HUES6 (cell line): ENCODE measurements at regions not wholly inside any gene's neighbourhood (a gene's known extent, or its start where the extent isn't known, plus 50 kb on each side); places are given as distances from the start of the nearest gene placed in this dataset.

Experiments used
- H3K27ac ChIP-seq: 2 replicates; pipeline ENCODE4 v1.7.0; 2013; ENCODE audit warnings: low read depth, mild to moderate bottlenecking, low read length, inconsistent platforms
- H3K27me3 ChIP-seq: 2 replicates; pipeline ENCODE4 v1.6.1; 2013; ENCODE audit warnings: low read length; ENCODE audit not compliant: control insufficient read depth, insufficient read depth
- H3K36me3 ChIP-seq: 2 replicates; pipeline ENCODE4 v1.6.1; 2013; ENCODE audit warnings: low read length; ENCODE audit not compliant: control insufficient read depth, insufficient read depth
- H3K4me1 ChIP-seq: 2 replicates; pipeline ENCODE4 v1.6.1; 2013; ENCODE audit warnings: low read length; ENCODE audit not compliant: control insufficient read depth, insufficient read depth
- H3K4me3 ChIP-seq: 2 replicates; pipeline ENCODE4 v1.5.1; 2013; ENCODE audit warnings: low read depth, low read length
- H3K9ac ChIP-seq: one replicate; pipeline ENCODE4 v1.6.1; 2013; ENCODE audit warnings: mild to moderate bottlenecking, low read length
- H3K9me3 ChIP-seq: 2 replicates; pipeline ENCODE4 v1.6.1; 2013; ENCODE audit warnings: low read depth, low read length; ENCODE audit not compliant: control insufficient read depth, insufficient read depth

DNA sequence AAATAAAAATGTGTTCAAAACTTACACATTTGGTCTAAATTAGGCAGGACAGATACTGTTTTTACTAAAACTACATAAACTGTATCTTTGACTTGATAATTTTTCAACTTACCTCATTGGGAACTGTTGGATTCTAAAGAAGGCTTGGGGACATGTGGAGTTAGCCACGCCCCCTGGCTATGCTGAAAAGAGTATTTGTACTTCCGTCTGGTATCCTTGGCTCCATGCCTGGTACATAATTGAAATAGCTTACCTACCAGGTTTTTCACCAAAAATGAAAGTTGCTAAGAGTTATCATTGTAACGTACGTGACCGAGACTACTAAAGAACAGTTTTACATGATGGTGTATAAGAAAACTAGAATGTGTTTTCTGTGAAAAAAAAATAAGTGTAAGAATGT is 604.8 kb upstream of the IGFBP3 start:
- no peak overlapping the region for H3K9ac ChIP-seq
- no peak overlapping the region for H3K27ac ChIP-seq
- H3K27me3 ChIP-seq = no peaks in the 10 kb centered on the region
- H3K9me3 ChIP-seq = peaks cover 16% of the 10 kb centered on the region
- H3K36me3 ChIP-seq = no peaks in the 10 kb centered on the region
- no peak overlapping the region for H3K4me3 ChIP-seq
- no peaks in the 10 kb centered on the region for H3K4me1 ChIP-seq

DNA sequence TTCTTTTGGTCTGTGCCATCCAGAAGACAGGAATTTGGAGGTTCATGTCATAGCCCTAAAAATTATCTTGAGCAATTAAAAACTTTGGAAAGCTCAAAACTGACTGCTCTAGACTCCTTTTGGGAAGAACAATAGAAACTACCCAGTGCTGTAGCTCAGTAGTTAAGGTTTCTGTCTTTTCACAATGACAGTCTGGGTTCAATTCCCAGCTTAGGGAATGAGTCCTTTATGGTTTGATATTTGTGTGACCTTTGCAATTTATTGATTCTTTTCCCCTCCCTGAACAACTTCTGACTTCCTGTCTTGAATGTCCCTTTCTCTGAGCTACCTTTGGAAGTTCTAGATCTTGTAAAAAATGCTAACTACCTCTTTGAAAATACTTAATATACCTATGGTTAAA is 603.3 kb upstream of the IGFBP3 start:
- Histone ChIP-seq H3K36me3 (no peaks in the 10 kb centered on the region), H3K4me1 (no peaks in the 10 kb centered on the region), H3K9ac (no peak overlapping the region), H3K4me3 (no peak overlapping the region), H3K9me3 (peaks cover 14% of the 10 kb centered on the region; the same call in 1 of the 2 replicates), H3K27me3 (no peaks in the 10 kb centered on the region), H3K27ac (no peak overlapping the region)

DNA sequence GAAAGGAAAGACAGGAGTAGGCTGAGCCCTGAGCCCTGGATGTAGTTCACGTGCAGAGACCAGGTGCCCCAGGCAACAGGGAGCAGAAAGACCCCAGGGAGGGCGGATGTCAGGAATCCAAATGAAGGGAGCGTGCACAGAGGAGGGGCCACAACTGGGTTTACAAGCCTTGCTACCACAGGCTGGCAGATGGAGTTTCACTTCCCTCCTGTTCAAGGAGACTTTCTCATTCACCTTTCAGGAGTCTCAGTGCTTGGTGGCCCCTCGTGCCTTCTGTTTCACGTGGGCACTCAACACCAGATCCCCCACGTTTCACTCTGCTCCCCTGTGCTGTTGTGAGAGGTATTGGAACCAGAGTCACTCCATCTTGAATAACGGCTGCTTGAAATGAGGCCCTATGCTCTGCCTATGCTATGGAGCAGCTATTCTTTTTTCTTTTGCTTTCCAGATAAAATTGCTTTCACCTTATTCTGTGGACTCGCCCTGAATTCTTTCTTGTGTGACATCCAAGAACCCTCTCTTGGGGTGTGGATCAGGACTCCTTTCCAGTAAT is 601.4 kb upstream of the IGFBP3 start:
- no peak overlapping the region for H3K9ac ChIP-seq
- no peak overlapping the region for H3K27ac ChIP-seq
- H3K4me3 ChIP-seq = no peak overlapping the region
- no peaks in the 10 kb centered on the region for H3K36me3 ChIP-seq
- H3K9me3 ChIP-seq = peaks cover 8% of the 10 kb centered on the region; the same call in 1 of the 2 replicates
- H3K4me1 ChIP-seq = no peaks in the 10 kb centered on the region
- no peaks in the 10 kb centered on the region for H3K27me3 ChIP-seq

DNA sequence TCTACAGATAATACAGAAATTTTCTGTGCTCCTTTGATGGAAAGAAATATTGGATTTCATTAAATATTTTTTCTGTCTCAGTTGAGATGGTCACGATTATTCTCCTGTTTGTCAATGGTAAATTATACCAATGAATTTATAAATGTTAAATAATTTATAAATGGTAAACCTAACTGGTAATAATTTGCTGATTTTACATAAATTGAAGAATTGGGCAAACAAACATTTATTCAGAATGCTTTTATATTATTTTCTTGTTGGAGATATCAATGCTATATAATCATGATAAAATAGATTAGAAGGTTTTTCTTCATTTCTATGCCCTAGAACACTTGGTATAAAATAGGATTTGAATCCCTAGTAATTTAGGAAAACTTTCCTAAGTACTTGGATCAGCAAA is 597.6 kb upstream of the IGFBP3 start:
- Histone ChIP-seq H3K9me3 (no peaks in the 10 kb centered on the region), H3K9ac (no peak overlapping the region), H3K36me3 (no peaks in the 10 kb centered on the region), H3K27me3 (no peaks in the 10 kb centered on the region), H3K4me3 (no peak overlapping the region), H3K27ac (no peak overlapping the region), H3K4me1 (no peaks in the 10 kb centered on the region)

DNA sequence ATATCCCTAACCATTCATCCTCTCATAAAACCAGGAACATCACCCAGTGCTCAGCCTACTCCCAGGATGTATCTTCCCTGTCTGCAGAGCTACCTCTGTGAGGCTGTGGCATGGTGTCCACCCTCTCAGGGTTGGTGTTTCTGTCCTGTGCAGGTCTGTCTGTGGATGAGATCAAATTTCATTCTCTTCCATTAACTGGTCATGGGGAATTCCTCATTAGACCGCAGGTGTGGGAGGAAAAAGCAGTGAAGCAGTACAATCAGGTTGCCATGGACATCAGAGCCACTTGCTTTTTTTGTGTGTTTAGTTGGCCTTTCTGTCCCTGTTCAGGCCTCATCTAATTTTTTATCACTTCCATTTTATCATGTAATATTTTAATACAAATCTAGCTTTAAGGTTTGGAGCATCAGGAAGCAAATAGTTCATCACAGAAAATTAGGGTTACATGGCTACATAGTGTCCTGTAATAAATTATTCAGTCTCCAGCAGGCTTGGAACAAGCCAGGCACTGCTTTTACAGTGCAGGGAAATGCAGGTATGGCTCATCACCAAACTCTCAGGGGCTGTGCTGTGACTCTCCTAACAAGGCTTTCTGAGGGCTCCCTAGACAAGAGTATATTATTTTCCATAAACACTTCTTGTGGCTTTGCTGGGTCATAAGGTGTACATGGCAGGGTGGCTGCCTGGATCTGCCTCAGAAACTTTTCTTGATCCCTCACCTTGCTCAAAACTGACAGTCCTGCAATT is 594.9 kb upstream of the IGFBP3 start:
- no peaks in the 10 kb centered on the region for H3K27me3 ChIP-seq
- no peak overlapping the region for H3K9ac ChIP-seq
- no peak overlapping the region for H3K4me3 ChIP-seq
- H3K9me3 ChIP-seq = no peaks in the 10 kb centered on the region
- H3K36me3 ChIP-seq = no peaks in the 10 kb centered on the region
- no peak overlapping the region for H3K27ac ChIP-seq
- H3K4me1 ChIP-seq = no peaks in the 10 kb centered on the region; the same call in 1 of the 2 replicates

DNA sequence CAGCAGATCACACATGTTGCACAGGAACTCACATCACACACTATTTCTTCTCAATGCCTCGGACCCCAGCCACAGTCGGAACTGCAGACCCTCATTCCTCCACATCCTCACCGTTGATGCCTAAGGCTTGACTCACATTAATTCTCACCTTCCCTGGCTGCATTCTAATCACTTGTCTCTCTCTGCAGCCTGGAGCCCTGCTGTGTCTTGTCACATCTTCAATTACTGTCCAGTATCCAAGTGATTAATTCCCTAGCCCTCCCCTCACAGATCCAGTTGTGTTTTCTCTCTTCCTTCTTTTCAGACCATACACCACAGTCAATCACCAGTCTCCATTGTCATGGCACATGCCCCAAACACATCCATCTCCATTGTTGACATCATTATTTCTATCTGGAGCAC is 592.4 kb upstream of the IGFBP3 start:
- Histone ChIP-seq H3K36me3 (no peaks in the 10 kb centered on the region), H3K9me3 (no peaks in the 10 kb centered on the region), H3K4me1 (no peaks in the 10 kb centered on the region; the same call in 1 of the 2 replicates), H3K27ac (no peak overlapping the region), H3K4me3 (no peak overlapping the region), H3K27me3 (no peaks in the 10 kb centered on the region), H3K9ac (no peak overlapping the region)

DNA sequence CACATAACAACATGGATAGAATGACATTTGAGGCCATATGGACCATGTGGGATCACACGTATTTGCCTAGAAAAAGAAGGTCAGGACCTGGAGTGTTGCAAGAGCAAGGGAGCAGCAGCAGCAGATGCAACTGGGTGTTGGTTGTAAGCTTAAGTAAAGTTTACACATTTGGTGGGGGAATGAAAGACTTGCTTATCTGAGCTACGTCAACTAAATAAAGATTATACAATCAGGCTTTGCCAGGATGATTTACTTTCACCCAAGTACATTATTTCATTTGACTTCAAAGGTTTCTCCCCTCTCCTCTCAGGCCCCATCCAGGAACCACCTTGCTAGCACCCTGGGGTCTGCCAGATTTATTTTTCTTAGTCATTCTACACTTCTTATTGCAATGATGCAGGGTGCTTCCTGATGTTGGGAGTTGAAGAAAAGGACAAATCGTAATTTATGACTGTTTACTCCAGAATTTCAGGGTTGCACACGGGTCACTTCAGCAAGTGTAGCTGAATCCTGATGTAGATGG is 591.9 kb upstream of the IGFBP3 start:
- H3K9me3 ChIP-seq = no peaks in the 10 kb centered on the region
- H3K27ac ChIP-seq = no peak overlapping the region
- no peaks in the 10 kb centered on the region for H3K27me3 ChIP-seq
- no peaks in the 10 kb centered on the region; the same call in 1 of the 2 replicates for H3K4me1 ChIP-seq
- no peak overlapping the region for H3K9ac ChIP-seq
- H3K36me3 ChIP-seq = no peaks in the 10 kb centered on the region
- H3K4me3 ChIP-seq = no peak overlapping the region

DNA sequence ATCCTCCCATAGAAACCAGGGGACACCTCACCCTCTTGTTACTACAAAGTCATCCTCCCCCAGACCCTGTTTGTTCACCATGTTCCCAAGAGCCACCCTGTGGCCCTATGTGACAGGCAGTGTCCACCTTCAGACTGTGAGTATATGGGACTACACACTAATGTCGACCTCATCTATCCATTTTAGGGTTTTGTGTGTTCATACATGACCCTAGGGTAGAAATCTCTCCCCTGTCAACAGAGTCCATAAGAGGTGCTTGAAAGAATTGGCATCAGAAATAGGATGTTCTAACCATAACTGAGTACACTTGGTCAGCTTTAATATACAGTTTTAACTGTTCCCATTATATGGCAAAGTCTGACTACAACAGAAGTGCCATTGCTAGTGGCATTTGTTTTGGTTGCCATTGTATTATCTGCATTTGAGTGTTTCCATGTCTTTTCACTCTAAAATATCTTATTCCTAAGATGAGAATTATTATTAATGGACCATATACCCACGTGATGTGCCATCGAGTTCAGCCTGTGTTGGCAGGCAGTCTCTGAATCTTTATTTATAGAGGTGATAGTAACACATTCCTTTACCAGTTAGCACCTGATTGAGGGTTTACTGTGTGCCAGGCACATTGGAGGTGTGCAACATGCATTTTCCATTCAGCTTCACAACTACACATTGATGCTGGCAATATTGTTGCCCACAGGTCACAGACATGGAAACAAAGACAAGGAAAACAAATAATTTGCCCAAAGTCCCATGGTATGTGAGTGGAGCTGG is 590.6 kb upstream of the IGFBP3 start:
- no peak overlapping the region for H3K9ac ChIP-seq
- H3K36me3 ChIP-seq = no peaks in the 10 kb centered on the region
- no peak overlapping the region for H3K27ac ChIP-seq
- no peaks in the 10 kb centered on the region; the same call in 1 of the 2 replicates for H3K4me1 ChIP-seq
- H3K4me3 ChIP-seq = no peak overlapping the region
- no peaks in the 10 kb centered on the region for H3K9me3 ChIP-seq
- no peaks in the 10 kb centered on the region for H3K27me3 ChIP-seq

DNA sequence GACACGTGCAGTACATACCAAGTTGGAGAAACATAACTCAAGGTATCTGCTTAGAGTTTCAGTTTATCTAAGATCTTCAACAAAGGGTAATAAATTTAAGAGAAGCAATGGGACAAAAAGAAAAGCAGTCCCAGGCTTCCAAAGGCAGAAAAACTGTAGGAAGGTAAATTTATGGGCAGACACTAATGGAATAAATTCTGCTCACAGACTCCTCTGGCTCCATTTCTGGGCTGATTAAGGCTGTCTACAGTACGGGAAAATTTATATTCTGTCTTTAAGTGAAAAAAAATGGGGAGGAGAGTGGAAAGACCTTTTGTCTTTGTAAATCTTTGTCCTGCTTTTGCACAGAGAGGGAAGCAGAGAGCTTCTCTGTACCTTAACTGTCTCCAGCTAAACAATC is 587.5 kb upstream of the IGFBP3 start:
- no peak overlapping the region for H3K9ac ChIP-seq
- no peak overlapping the region for H3K4me3 ChIP-seq
- H3K36me3 ChIP-seq = no peaks in the 10 kb centered on the region
- no peaks in the 10 kb centered on the region for H3K27me3 ChIP-seq
- no peaks in the 10 kb centered on the region; the same call in 1 of the 2 replicates for H3K4me1 ChIP-seq
- H3K9me3 ChIP-seq = peaks cover 6% of the 10 kb centered on the region; the same call in 1 of the 2 replicates
- H3K27ac ChIP-seq = no peak overlapping the region

DNA sequence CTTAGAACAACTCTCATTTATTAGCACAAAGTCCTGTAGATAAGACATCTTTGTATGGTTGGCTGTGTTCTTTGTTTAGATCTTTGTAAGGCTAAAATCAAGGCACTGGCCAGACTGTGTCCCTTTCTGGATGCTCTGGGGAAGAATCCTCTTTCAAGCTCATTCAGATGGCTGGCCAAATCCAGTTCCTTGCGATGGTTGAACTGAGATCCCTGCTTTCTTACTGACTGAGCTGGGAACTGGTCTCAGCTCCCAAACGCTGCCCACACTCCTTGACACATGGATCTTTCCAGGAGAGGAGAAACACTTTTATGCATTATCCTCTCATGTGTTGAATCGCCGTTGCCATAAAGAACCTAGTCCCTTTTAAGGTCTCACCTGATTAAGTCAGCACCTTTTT is 586.5 kb upstream of the IGFBP3 start:
- Histone ChIP-seq H3K36me3 (no peaks in the 10 kb centered on the region), H3K4me1 (no peaks in the 10 kb centered on the region), H3K9me3 (peaks cover 10% of the 10 kb centered on the region; the same call in 1 of the 2 replicates), H3K27ac (no peak overlapping the region), H3K9ac (no peak overlapping the region), H3K27me3 (no peaks in the 10 kb centered on the region), H3K4me3 (no peak overlapping the region)

DNA sequence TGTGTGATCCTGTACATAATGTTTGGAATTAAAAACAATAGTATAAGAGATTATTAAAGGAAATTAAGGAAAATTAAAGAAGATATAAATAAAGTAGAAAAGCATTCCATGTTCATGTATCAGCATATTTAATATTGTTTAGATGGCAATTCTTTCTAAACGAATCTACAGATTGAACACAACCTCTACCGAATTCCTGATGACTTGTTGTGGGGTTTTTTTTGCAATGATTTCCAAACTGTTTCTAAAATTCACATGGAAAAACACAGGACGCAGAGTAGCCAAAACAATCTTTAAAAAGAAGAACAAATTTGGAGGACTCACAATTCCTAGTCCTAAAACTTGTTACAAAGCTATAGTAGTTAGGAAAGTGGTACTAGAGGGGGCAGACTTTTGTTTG is 573.4 kb upstream of the IGFBP3 start:
- Histone ChIP-seq H3K9ac (no peak overlapping the region), H3K4me3 (no peak overlapping the region), H3K27me3 (no peaks in the 10 kb centered on the region), H3K9me3 (0 out of 2 replicates have a peak, but pooled peaks cover 2% of the 10 kb centered on the region), H3K4me1 (no peaks in the 10 kb centered on the region), H3K36me3 (no peaks in the 10 kb centered on the region), H3K27ac (no peak overlapping the region)
